Inferior parietal cortex (tissue), 1 donor: ENCODE measurements at regions not wholly inside any gene's neighbourhood (a gene's known extent, or its start where the extent isn't known, plus 50 kb on each side); places are given as distances from the start of the nearest gene placed in this dataset.

Source experiments
- DNase-seq: peaks from one replicate; pipeline ENCODE4 v3.0.0-alpha.2; 2016; ENCODE audit errors: extremely low spot score

- no peak for DNase-seq
These were observed 571.8 kb downstream of the QKI start for GRCh38 chr6:163986313-163986712.

- DNase-seq: no peak
These were observed 571.2 kb downstream of the QKI start for GRCh38 chr6:163985710-163986109.

GRCh38 chr6:163985040-163985439 is 570.5 kb downstream of the QKI start:
- no peak for DNase-seq

- DNase-seq: no peak
These were observed 569.8 kb downstream of the QKI start for GRCh38 chr6:163984124-163984936.

GRCh38 chr6:163983679-163984078 is 569.2 kb downstream of the QKI start:
- DNase-seq: no peak

- no peak for DNase-seq
These were observed 559.8 kb downstream of the QKI start for GRCh38 chr6:163974322-163974721.

GRCh38 chr6:163971841-163972838 is 557.6 kb downstream of the QKI start:
- no peak for DNase-seq

- DNase-seq: no peak
These were observed 556.5 kb downstream of the QKI start for GRCh38 chr6:163970846-163971564.

- DNase-seq: no peak
These were observed 551.2 kb downstream of the QKI start for GRCh38 chr6:163965426-163966348.

GRCh38 chr6:163964789-163965188 is 550.3 kb downstream of the QKI start:
- DNase-seq: no peak

- DNase-seq: no peak
These were observed 548.9 kb downstream of the QKI start for GRCh38 chr6:163963205-163964120.

GRCh38 chr6:163962627-163963117 is 548.2 kb downstream of the QKI start:
- no peak for DNase-seq

- no peak for DNase-seq
These were observed 545.6 kb downstream of the QKI start for GRCh38 chr6:163960128-163960527.

- DNase-seq: no peak
These were observed 544.1 kb downstream of the QKI start for GRCh38 chr6:163958646-163959045.

GRCh38 chr6:163956571-163957407 is 542.3 kb downstream of the QKI start:
- DNase-seq: peak; percentile 83

- DNase-seq: no peak
These were observed 541.2 kb downstream of the QKI start for GRCh38 chr6:163955756-163956155.

GRCh38 chr6:163955096-163955495 is 540.6 kb downstream of the QKI start:
- no peak for DNase-seq

- DNase-seq: no peak
These were observed 539.7 kb downstream of the QKI start for GRCh38 chr6:163954088-163954775.
